Upper lobe of left lung (tissue), 6 donors: ENCODE measurements at regions not wholly inside any gene's neighbourhood (a gene's known extent, or its start where the extent isn't known, plus 50 kb on each side); places are given as distances from the start of the nearest gene placed in this dataset.

Experiments
- ATAC-seq, 2 donors: fragments of 200-7000 bp; cut with Tn5 transposase; one replicate each; pipeline ENCODE4 v1.9.1; 2022; ENCODE audit warnings: mild to moderate bottlenecking in 2 of 2, moderate library complexity in 2 of 2; ENCODE audit not compliant: low FRiP score in 2 of 2
- DNase-seq, 2 donors: peaks; one replicate each; pipeline ENCODE4 v3.0.0-alpha.2; 2019 to 2020
- H3K27ac ChIP-seq, 4 donors: fragments of 200-600 bp; sonication (generic); one replicate each; pipeline ENCODE4 v1.5.1; 2016 to 2019
- H3K27me3 ChIP-seq, 4 donors: fragments of 200-600 bp; sonication (generic); one replicate each; pipeline ENCODE4 v1.5.1; 2017 to 2019
- H3K36me3 ChIP-seq, 4 donors: fragments of 200-600 bp; sonication (generic); one replicate each; pipeline ENCODE4 v1.5.1; 2016 to 2019
- H3K4me1 ChIP-seq, 4 donors: fragments of 200-600 bp; sonication (generic); one replicate each; pipeline ENCODE4 v1.5.1; 2018 to 2019
- H3K4me3 ChIP-seq, 4 donors: fragments of 200-600 bp; sonication (generic); one replicate each; pipeline ENCODE4 v1.5.1; 2017 to 2019; ENCODE audit warnings: mild to moderate bottlenecking in 2 of 4, moderate library complexity in 1 of 4
- H3K9me3 ChIP-seq, 4 donors: fragments of 200-600 bp; sonication (generic); one replicate each; pipeline ENCODE4 v1.5.1; 2018 to 2019
- EP300 ChIP-seq, 4 donors: sonication (generic); formaldehyde crosslinking; IDR thresholded peaks; one replicate each; pipeline ENCODE4 v1.5.1; 2017; ENCODE audit warnings: antibody characterized with exemption in 4 of 4, control low read depth in 2 of 4
- POLR2A ChIP-seq, 4 donors: fragments of 450-650 bp; IDR thresholded peaks; one replicate each; pipeline ENCODE4 v1.5.1; 2016 to 2017; ENCODE audit warnings: antibody characterized with exemption in 4 of 4, mild to moderate bottlenecking in 2 of 4
- POLR2AphosphoS5 ChIP-seq, 2 donors: sonication (generic); formaldehyde crosslinking; IDR thresholded peaks; one replicate each; pipeline ENCODE4 v1.5.1; 2017; ENCODE audit warnings: antibody characterized with exemption in 2 of 2
- WGBS, 2 donors: methylation state at CpG; one replicate each; pipeline ENCODE4 v1.1.5; 2017 to 2018; 5-methylcytosine and 5-hydroxymethylcytosine counted together
- TF ChIP-seq, protein P1 (sequence below), 6 experiments: fragments of 450-650 bp in 4 of 6; fragments of 200-600 bp in 2 of 6; sonication (generic) in 2 of 6; IDR thresholded peaks; one replicate each; pipeline ENCODE4 v1.5.1; 2016 to 2019; ENCODE audit warnings: antibody characterized with exemption in 6 of 6
- donor health status: DM: no; HTN: no; CAD: no; lungs with moderate emphysema.
- donor health status: DM: no; HTN: yes; CAD: no; lungs with severe emphysema.

DNA sequence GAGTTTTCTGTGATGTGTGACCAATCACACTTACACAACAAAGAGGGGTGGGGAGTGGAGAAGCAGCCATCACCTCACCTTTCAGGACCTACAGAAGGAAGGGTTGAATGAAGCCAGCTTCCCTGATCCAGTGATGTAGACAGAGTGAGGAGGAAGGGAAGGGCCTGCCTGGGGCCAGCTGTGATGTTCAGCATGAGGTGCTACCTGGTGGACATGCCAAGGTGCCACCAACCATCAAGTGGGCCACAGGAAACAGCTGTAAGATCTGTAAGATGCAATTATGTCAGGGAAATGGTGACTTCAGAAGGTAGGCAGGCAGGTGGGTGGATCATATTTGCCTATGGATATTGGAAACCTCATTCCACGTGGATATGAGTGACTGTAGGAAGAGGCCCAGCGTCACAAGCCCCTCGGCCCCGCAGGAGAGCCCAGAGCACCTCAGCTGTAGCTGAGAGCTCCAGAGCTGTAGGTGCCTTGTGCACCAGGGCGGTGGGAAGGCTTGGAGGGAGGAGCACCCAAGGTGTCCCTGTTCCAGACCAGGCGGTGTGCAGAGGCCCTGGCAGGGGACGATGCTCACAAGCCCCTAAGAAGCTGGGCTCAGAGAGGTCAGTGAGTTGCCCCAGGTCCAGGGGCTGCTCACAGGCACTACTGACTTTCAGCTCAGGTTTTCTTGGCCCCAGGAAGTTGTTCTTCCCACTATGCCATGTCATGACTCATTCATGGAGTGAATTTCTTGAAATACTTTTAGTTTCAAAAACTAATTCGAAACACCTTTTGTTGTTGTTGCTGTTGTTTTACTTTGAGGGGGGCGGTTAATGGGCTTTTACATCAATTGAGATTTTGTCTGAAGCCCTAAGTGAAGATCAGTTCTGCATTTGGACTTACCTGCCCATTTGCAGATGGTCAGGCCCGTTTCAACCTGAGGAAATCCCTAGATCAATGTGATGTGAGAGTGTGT lies 94.2 kb upstream of the ALDH1A3 start:
- no peak overlapping the region for H3K27ac ChIP-seq
- ATAC-seq (no peak), DNase-seq (peak in 1 of 2 donors; percentile 14)
- no peaks in the 10 kb centered on the region for H3K27me3 ChIP-seq
- H3K4me3 ChIP-seq, result no peak overlapping the region
- H3K4me1 ChIP-seq, result no peaks in the 10 kb centered on the region
- H3K36me3 ChIP-seq, result no peaks in the 10 kb centered on the region
- WGBS, 2 donors, result 84 to 86% methylated on average over 8 to 9 of the region's 10 CpGs
- TF ChIP-seq POLR2A (IDR thresholded peaks at IDR 0.05) (no peak), EP300 (IDR thresholded peaks at IDR 0.05) (no peak), POLR2AphosphoS5 (IDR thresholded peaks at IDR 0.05) (no peak)
- TF ChIP-seq, protein P1, sequence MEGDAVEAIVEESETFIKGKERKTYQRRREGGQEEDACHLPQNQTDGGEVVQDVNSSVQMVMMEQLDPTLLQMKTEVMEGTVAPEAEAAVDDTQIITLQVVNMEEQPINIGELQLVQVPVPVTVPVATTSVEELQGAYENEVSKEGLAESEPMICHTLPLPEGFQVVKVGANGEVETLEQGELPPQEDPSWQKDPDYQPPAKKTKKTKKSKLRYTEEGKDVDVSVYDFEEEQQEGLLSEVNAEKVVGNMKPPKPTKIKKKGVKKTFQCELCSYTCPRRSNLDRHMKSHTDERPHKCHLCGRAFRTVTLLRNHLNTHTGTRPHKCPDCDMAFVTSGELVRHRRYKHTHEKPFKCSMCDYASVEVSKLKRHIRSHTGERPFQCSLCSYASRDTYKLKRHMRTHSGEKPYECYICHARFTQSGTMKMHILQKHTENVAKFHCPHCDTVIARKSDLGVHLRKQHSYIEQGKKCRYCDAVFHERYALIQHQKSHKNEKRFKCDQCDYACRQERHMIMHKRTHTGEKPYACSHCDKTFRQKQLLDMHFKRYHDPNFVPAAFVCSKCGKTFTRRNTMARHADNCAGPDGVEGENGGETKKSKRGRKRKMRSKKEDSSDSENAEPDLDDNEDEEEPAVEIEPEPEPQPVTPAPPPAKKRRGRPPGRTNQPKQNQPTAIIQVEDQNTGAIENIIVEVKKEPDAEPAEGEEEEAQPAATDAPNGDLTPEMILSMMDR (IDR thresholded peaks at IDR 0.05), result no peak
- H3K9me3 ChIP-seq, result no peaks in the 10 kb centered on the region

DNA sequence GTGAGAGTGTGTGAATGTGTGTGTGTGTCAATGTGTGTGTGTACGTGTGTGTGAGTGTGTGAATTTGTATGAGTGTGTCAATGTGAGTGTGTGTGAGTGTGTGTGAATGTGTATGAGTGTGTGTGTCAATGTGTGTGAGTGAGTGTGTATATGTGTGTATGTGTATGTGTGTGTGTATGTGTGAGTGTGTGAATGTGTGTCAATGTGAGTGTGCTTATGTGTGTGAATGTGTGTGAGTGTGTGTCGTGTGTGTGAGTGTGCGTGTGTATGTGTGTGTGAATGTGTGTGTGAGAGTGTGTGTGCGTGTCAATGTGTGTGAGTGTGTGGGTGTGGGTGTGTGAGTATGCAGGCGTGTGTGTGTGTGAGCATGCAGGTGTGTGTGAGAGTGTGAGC lies 93.5 kb upstream of the ALDH1A3 start:
- no peak overlapping the region for H3K27ac ChIP-seq
- H3K36me3 ChIP-seq, result no peaks in the 10 kb centered on the region
- H3K4me1 ChIP-seq, result no peaks in the 10 kb centered on the region
- no peak for ATAC-seq
- TF ChIP-seq, protein P1 (IDR thresholded peaks at IDR 0.05), result no peak
- TF ChIP-seq EP300 (IDR thresholded peaks at IDR 0.05), result no peak
- TF ChIP-seq POLR2AphosphoS5 (IDR thresholded peaks at IDR 0.05), result no peak
- no peak for TF ChIP-seq POLR2A (IDR thresholded peaks at IDR 0.05)
- H3K27me3 ChIP-seq, result no peaks in the 10 kb centered on the region
- no peak overlapping the region for H3K4me3 ChIP-seq
- 88 to 90% methylated on average over 4 to 5 of the region's 5 CpGs for WGBS, 2 donors
- H3K9me3 ChIP-seq, result no peaks in the 10 kb centered on the region
- DNase-seq, result peak in 1 of 2 donors; percentile 12

DNA sequence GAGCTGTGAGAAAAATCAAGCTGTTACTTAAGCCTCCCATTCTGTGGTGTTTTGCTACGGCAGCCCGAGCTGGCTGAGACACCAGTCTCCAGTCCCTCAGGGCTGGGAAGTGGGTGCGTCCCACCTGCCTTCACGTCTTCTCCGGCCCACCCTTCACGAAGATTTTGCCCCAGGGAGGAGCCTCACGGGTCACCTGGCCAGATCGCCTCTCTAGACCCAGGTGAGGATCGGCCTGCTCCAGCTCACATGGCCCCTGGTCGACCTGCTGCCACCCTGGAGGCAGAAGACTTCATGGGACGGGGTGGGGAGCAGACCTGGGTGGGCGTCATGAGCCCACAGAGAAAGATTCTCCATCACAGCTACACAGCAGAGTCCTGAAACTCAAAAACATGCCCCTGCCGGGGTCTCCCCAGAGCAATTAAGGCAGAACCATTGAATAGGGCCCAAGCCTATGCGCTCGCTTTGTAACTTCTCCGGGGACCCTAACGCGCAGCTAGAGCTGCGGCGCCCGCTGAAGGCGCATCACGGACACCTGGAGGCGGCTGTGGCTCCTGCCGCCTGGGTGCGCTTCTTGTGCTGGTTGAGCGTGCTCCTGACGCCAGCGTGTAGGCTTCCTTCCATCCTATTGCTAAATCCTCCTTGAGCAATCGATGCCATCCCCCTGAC lies 92.6 kb upstream of the ALDH1A3 start:
- TF ChIP-seq EP300 (IDR thresholded peaks at IDR 0.05), result no peak
- TF ChIP-seq, protein P1 (IDR thresholded peaks at IDR 0.05), result no peak
- TF ChIP-seq POLR2A (IDR thresholded peaks at IDR 0.05), result no peak
- TF ChIP-seq POLR2AphosphoS5 (IDR thresholded peaks at IDR 0.05), result no peak
- no peaks in the 10 kb centered on the region for H3K36me3 ChIP-seq
- no peak overlapping the region for H3K4me3 ChIP-seq
- H3K4me1 ChIP-seq, result no peaks in the 10 kb centered on the region
- no peak overlapping the region for H3K27ac ChIP-seq
- no peaks in the 10 kb centered on the region for H3K9me3 ChIP-seq
- DNase-seq (no peak), ATAC-seq (no peak)
- no peaks in the 10 kb centered on the region for H3K27me3 ChIP-seq
- 83 to 91% methylated on average over 18 to 23 of the region's 30 CpGs for whole genome bisulfite sequencing, 2 donors

DNA sequence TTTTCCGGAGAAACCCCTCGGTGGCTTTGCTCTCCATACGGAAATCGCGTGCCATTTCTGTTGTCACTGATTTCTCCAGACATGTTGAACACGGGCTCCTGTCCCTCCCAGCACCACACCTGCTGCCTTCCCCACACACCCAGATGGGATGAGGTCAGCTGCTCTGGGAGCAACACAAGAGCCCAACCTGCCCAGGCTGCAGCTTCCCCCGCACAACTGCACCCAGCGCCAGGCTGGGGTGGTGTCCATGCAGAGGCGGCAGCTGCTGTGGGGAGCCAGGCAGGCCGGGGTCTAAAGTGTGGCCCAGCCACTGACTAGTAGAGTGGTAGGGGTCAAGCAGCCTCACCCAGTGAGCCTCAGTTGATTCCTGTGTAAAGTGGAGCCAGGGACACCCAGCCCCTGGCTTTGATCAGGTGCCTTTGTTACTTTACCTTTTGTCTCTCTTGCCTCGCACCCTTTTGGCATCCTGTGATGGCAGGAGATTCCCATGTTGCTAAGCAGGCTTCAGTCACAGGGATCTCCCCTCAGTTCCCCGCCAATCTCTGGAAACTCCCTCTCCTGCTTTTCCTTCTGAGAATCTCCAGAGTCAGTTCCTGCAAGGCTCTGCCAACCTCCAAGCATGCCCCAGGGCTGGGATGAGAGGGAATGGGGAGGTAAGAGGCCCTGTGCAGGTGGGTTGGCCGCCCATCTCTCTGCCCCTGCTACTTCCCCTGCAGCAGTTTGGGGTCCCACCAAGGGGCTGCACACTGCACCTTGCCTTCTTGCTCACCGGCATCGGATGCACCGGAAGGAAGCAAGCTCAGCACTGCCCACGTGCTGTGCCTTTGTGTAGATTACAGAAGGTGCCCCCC lies 91.8 kb upstream of the ALDH1A3 start:
- 76 to 81% methylated on average over 12 to 17 of the region's 17 CpGs for WGBS, 2 donors
- Histone ChIP-seq H3K4me3 (no peak overlapping the region), H3K36me3 (no peaks in the 10 kb centered on the region), H3K27me3 (no peaks in the 10 kb centered on the region), H3K4me1 (no peaks in the 10 kb centered on the region), H3K27ac (no peak overlapping the region), H3K9me3 (no peaks in the 10 kb centered on the region)
- DNase-seq (no peak), ATAC-seq (no peak)
- TF ChIP-seq POLR2AphosphoS5 (IDR thresholded peaks at IDR 0.05), result no peak
- TF ChIP-seq, protein P1 (IDR thresholded peaks at IDR 0.05), result no peak
- TF ChIP-seq POLR2A (IDR thresholded peaks at IDR 0.05), result no peak
- TF ChIP-seq EP300 (IDR thresholded peaks at IDR 0.05), result no peak
